GM13977 (cell line): ENCODE measurements at regions not wholly inside any gene's neighbourhood (a gene's known extent, or its start where the extent isn't known, plus 50 kb on each side); places are given as distances from the start of the nearest gene placed in this dataset.
"Not testable (repeated sequence)": the region's sequence is repeated elsewhere in the genome, so short reads cannot be mapped to it uniquely, and the experiment has no call there.

Source experiments
- DNase-seq: peaks from one replicate; pipeline ENCODE4 v3.0.0; 2012; ENCODE audit warnings: low spot score
- CTCF ChIP-seq: IDR thresholded peaks from 2 replicates; pipeline ENCODE4 v1.5.1; 2012; ENCODE audit warnings: mild to moderate bottlenecking, control low read depth; ENCODE audit not compliant: insufficient read depth; ENCODE audit errors: extremely low read depth, missing control alignments
- in situ Hi-C: fragments of 300-500 bp; cut with MboI; formaldehyde crosslinking; loops from one replicate; pipeline ENCODE4 v1.12.0; 2022; ENCODE audit warnings: low sequenced_read_pairs, low pct_unique_long_range_greater_than_20kb, mixed read lengths, inconsistent platforms; ENCODE audit not compliant: unreplicated experiment

DNA sequence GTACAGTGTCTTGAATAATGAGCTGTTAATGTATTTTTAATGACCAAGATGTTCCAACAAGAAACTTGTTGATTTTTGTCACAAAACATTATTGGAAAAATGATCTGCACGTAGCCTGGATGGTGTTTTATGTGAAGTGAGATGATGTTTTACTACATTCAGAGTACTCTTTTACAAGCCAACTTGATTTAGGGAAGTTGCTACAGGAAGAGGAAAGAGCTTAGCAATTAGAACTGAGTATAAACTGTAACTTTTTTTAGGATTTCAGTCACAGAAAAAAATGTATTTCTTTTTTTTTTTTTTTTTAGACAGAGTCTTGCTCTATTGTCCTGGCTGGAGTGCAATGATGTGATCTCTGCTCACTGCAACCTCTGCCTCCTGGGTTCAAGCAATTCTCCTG is 113.6 kb upstream of the ADRA1B start:
- no peak for TF ChIP-seq CTCF
- in situ Hi-C loops = no loop called here
- DNase-seq = no peak

DNA sequence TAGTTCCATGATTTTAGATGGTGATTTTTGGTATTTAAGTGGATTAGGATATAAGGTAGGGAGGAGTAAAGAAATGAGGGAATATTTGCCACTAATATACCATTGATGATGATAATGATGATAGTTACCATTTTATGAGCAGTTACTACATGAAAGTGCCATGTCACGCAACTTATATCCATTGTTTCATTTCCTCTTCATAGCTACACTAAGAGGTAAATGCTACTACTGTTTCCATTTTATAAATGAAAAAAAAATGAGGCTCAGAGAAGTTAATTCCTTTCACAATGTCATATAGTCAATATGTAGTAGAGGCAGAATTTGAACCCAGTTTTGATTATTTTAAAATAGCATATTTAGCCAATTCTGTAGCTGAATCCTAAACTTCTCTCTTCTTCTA is 112.2 kb upstream of the ADRA1B start:
- DNase-seq = no peak
- in situ Hi-C loops = no loop called here
- TF ChIP-seq CTCF = no peak

DNA sequence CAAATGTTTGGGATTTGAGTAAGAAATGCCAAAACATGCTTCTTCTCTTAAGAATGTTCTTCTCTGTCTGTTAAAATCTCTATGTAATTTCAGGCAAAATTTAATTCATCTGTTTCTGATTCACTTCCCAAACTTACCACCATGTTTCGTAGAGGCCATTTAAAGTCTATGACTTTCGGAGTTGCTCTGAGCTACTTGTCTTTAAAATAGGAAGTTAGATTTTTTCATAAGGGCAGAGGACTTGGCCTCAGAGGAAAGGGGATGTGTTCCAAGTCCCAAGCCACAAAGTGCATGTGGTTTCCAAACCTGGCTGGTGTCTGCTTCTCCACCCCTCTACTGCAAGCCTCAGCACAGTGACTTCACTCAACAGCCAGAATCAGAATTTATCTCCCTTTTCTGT is 111.3 kb upstream of the ADRA1B start:
- no peak for TF ChIP-seq CTCF
- in situ Hi-C loops = no loop called here
- DNase-seq = no peak

DNA sequence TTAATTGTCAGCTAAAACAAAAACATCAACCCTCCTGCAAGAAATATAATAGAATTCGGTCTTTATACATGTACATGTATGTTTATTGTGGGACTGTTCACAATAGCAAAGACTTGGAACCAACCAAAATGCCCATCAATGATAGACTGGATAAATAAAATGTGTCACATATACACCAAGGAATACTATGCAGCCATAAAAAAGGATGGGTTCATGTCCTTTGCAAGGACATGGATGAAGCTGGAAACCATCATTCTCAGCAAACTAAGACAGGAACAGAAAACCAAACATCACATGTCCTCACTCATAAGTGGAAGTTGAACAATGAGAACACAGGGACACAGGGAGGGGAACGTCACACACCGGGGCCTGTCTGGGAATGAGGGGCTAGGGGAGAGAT is 109.1 kb upstream of the ADRA1B start:
- in situ Hi-C loops, DNase-seq: not testable (repeated sequence)

GRCh38 chr5:159807586-159807985 is 108.7 kb upstream of the ADRA1B start:
- in situ Hi-C loops = no loop called here
- no peak for TF ChIP-seq CTCF
- no peak for DNase-seq

- no peak for DNase-seq
- no peak for TF ChIP-seq CTCF
- in situ Hi-C loops = no loop called here
Observed at GRCh38 chr5:159811712-159812111, 104.6 kb upstream of the ADRA1B start.

DNA sequence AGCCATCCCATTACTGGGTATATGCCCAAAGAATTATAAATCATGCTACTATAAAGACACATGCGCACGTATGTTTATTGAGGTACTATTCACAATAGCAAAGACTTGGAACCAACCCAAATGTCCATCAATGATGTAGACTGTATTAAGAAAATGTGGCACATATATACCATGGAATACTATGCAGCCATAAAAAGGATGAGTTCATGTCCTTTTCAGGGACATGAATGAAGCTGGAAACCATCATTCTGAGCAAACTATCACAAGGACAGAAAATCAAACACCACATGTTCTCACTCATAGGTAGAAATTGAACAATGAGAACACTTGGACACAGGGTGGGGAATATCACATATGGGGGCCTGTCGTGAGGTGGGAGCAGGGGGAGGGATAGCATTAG is 103.5 kb upstream of the ADRA1B start:
- in situ Hi-C loops, DNase-seq: not testable (repeated sequence)

DNA sequence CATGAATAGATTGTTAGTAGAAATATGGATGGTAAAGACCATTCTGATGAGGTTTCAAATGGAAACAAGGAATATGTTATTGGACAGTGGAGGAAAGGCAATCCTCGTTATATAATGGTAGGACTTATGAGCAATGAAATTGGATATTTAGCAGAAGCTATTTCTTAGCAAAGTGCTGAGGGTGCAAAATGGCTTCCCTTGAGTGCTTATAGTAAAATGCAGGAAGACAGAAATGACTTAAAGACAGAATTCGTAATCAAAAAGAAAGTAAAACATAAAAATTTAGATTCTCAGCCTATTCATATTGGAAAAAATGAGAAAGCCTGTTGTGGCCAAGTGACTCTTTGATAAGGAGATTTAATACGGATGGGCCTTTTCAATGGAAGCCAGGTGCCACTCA is 102.1 kb upstream of the ADRA1B start:
- no peak for DNase-seq
- in situ Hi-C loops = no loop called here
- no peak for TF ChIP-seq CTCF
